HEK293 (cell line): ENCODE measurements at regions not wholly inside any gene's neighbourhood (a gene's known extent, or its start where the extent isn't known, plus 50 kb on each side); places are given as distances from the start of the nearest gene placed in this dataset.

ENCODE experiments used
- CTCF ChIA-PET: fragments of 350-600 bp; formaldehyde crosslinking; extraction: SDS; loops from one replicate; lab custom pipeline; 2021; ENCODE audit warnings: antibody characterized with exemption; lab: Yijun Ruan, JAX
- POLR2A ChIA-PET: fragments of 300-600 bp; formaldehyde crosslinking; extraction: SDS; loops from one replicate; lab custom pipeline; 2020; ENCODE audit warnings: antibody characterized with exemption, inconsistent platforms; lab: Yijun Ruan, JAX
- H3K27ac ChIP-seq: fragments of 200-500 bp; sonication (Bioruptor generic); 2 replicates; pipeline ENCODE4 v1.5.1; 2014; ENCODE audit warnings: low read depth, low read length, control low read depth, inconsistent platforms; ENCODE audit errors: extremely low read depth
- H3K36me3 ChIP-seq, 2 experiments: fragments of 200-500 bp in 1 of 2; sonication (Bioruptor generic) in 1 of 2; 1 replicate in 1 of 2; 2 replicates in 1 of 2; pipeline ENCODE4 v1.5.1; 2014 to 2017; ENCODE audit warnings: inconsistent platforms in 2 of 2, low read length in 2 of 2; ENCODE audit not compliant: control insufficient read depth in 2 of 2, insufficient read depth in 1 of 2
- H3K4me1 ChIP-seq: fragments of 200-500 bp; sonication (Bioruptor generic); 2 replicates; pipeline ENCODE4 v1.5.1; 2014; ENCODE audit warnings: mild to moderate bottlenecking, low read length, inconsistent platforms; ENCODE audit not compliant: control insufficient read depth, insufficient read depth
- H3K4me3 ChIP-seq: 2 replicates; pipeline ENCODE4 v1.5.1; 2011; ENCODE audit warnings: low read depth, mild to moderate bottlenecking, control low read depth, low read length, moderate library complexity
- H3K9me3 ChIP-seq: fragments of 200-500 bp; sonication (Bioruptor generic); 2 replicates; pipeline ENCODE4 v1.5.1; 2014; ENCODE audit warnings: low read depth, low read length, inconsistent platforms; ENCODE audit not compliant: control insufficient read depth, insufficient read depth
- GLI2 ChIP-seq: fragments of 450-650 bp; formaldehyde crosslinking; IDR thresholded peaks from 2 replicates; pipeline ENCODE4; 2017; ENCODE audit warnings: missing biosample characterization, missing genetic modification characterization, low read depth, borderline replicate concordance
- KLF10 ChIP-seq: fragments of 450-650 bp; IDR thresholded peaks from 2 replicates; pipeline ENCODE4 v1.5.1; 2018; ENCODE audit warnings: missing biosample characterization, mild to moderate bottlenecking, missing genetic modification characterization
- KLF9 ChIP-seq: fragments of 450-650 bp; formaldehyde crosslinking; IDR thresholded peaks from 2 replicates; pipeline ENCODE4 v1.5.1; 2016; ENCODE audit warnings: missing biosample characterization, missing genetic modification characterization, low read depth
- SCRT2 ChIP-seq: fragments of 450-650 bp; formaldehyde crosslinking; IDR thresholded peaks from 2 replicates; pipeline ENCODE4 v1.5.1; 2016; ENCODE audit warnings: missing biosample characterization, missing genetic modification characterization
- ZBTB48 ChIP-seq: fragments of 450-650 bp; formaldehyde crosslinking; IDR thresholded peaks from 2 replicates; pipeline ENCODE4 v1.5.1; 2016; ENCODE audit warnings: missing biosample characterization, missing genetic modification characterization
- ZEB2 ChIP-seq: fragments of 450-650 bp; formaldehyde crosslinking; IDR thresholded peaks from 2 replicates; pipeline ENCODE4 v1.5.1; 2016; ENCODE audit warnings: missing biosample characterization, missing genetic modification characterization
- ZNF10 ChIP-seq: fragments of 450-650 bp; formaldehyde crosslinking; IDR thresholded peaks from 2 replicates; pipeline ENCODE4 v1.5.1; 2017; ENCODE audit warnings: missing biosample characterization, missing genetic modification characterization
- ZNF112 ChIP-seq: fragments of 450-650 bp; formaldehyde crosslinking; IDR thresholded peaks from 2 replicates; pipeline ENCODE4 v1.5.0; 2017; ENCODE audit warnings: missing biosample characterization, missing genetic modification characterization
- ZNF157 ChIP-seq: fragments of 450-650 bp; formaldehyde crosslinking; IDR thresholded peaks from 2 replicates; pipeline ENCODE4 v1.5.1; 2016; ENCODE audit warnings: missing biosample characterization, missing genetic modification characterization
- ZNF175 ChIP-seq: fragments of 450-650 bp; formaldehyde crosslinking; IDR thresholded peaks from 2 replicates; pipeline ENCODE4 v1.5.1; 2016; ENCODE audit warnings: missing biosample characterization, missing genetic modification characterization
- ZNF18 ChIP-seq: fragments of 450-650 bp; formaldehyde crosslinking; IDR thresholded peaks from 2 replicates; pipeline ENCODE4 v1.5.1; 2016; ENCODE audit warnings: missing biosample characterization, missing genetic modification characterization
- ZNF2 ChIP-seq: fragments of 450-650 bp; formaldehyde crosslinking; IDR thresholded peaks from 2 replicates; pipeline ENCODE4 v1.5.1; 2016; ENCODE audit warnings: missing biosample characterization, missing genetic modification characterization
- ZNF23 ChIP-seq: fragments of 450-650 bp; formaldehyde crosslinking; IDR thresholded peaks from 2 replicates; pipeline ENCODE4 v1.5.1; 2016; ENCODE audit warnings: missing biosample characterization, missing genetic modification characterization, borderline replicate concordance
- ZNF302 ChIP-seq: fragments of 450-650 bp; formaldehyde crosslinking; IDR thresholded peaks from 2 replicates; pipeline ENCODE4 v1.5.1; 2016; ENCODE audit warnings: missing biosample characterization, missing genetic modification characterization, low read depth
- ZNF311 ChIP-seq: fragments of 450-650 bp; formaldehyde crosslinking; IDR thresholded peaks from 2 replicates; pipeline ENCODE4 v1.5.1; 2017; ENCODE audit warnings: missing biosample characterization, missing genetic modification characterization, borderline replicate concordance
- ZNF354C ChIP-seq: fragments of 450-650 bp; formaldehyde crosslinking; IDR thresholded peaks from 2 replicates; pipeline ENCODE4 v1.5.1; 2016; ENCODE audit warnings: missing biosample characterization, missing genetic modification characterization, low read depth, borderline replicate concordance
- ZNF391 ChIP-seq: fragments of 450-650 bp; formaldehyde crosslinking; IDR thresholded peaks from 2 replicates; pipeline ENCODE4 v1.5.1; 2016; ENCODE audit warnings: low read depth, missing biosample characterization, missing genetic modification characterization, borderline replicate concordance
- ZNF449 ChIP-seq: fragments of 450-650 bp; formaldehyde crosslinking; IDR thresholded peaks from 2 replicates; pipeline ENCODE4 v1.5.1; 2017; ENCODE audit warnings: missing biosample characterization, mild to moderate bottlenecking, missing genetic modification characterization, moderate library complexity
- ZNF501 ChIP-seq: fragments of 450-650 bp; formaldehyde crosslinking; IDR thresholded peaks from 2 replicates; pipeline ENCODE4 v1.5.1; 2016; ENCODE audit warnings: missing biosample characterization, missing genetic modification characterization
- ZNF596 ChIP-seq: fragments of 450-650 bp; IDR thresholded peaks from 2 replicates; pipeline ENCODE4 v1.5.0; 2018; ENCODE audit warnings: missing biosample characterization, mild to moderate bottlenecking, missing genetic modification characterization, moderate library complexity
- ZNF623 ChIP-seq: fragments of 450-650 bp; formaldehyde crosslinking; IDR thresholded peaks from 2 replicates; pipeline ENCODE4 v1.5.1; 2016; ENCODE audit warnings: missing biosample characterization, missing genetic modification characterization
- ZNF660 ChIP-seq: fragments of 450-650 bp; IDR thresholded peaks from 2 replicates; pipeline ENCODE4 v1.5.1; 2018; ENCODE audit warnings: missing biosample characterization, mild to moderate bottlenecking, missing genetic modification characterization
- ZNF677 ChIP-seq: fragments of 450-650 bp; IDR thresholded peaks from 2 replicates; pipeline ENCODE4 v1.5.0; 2018; ENCODE audit warnings: missing biosample characterization, mild to moderate bottlenecking, missing genetic modification characterization, moderate library complexity
- ZNF791 ChIP-seq: fragments of 450-650 bp; formaldehyde crosslinking; IDR thresholded peaks from 2 replicates; pipeline ENCODE4 v1.5.1; 2016; ENCODE audit warnings: missing biosample characterization, missing genetic modification characterization
- ZSCAN23 ChIP-seq: fragments of 450-650 bp; formaldehyde crosslinking; IDR thresholded peaks from 2 replicates; pipeline ENCODE4 v1.5.1; 2016; ENCODE audit warnings: missing biosample characterization, missing genetic modification characterization
- TF ChIP-seq, protein P1 (sequence below): fragments of 450-650 bp; formaldehyde crosslinking; IDR thresholded peaks from 2 replicates; pipeline ENCODE4 v1.5.1; 2017; ENCODE audit warnings: missing biosample characterization, missing genetic modification characterization
- TF ChIP-seq, protein P2 (sequence below): fragments of 450-650 bp; formaldehyde crosslinking; IDR thresholded peaks from 2 replicates; pipeline ENCODE4 v1.5.1; 2016; ENCODE audit warnings: missing biosample characterization, missing genetic modification characterization
- TF ChIP-seq, protein P3 (sequence below): fragments of 450-650 bp; formaldehyde crosslinking; IDR thresholded peaks from 2 replicates; pipeline ENCODE4 v1.5.1; 2016; ENCODE audit warnings: missing biosample characterization, missing genetic modification characterization
- TF ChIP-seq, protein P4 (sequence below): fragments of 450-650 bp; formaldehyde crosslinking; IDR thresholded peaks from 2 replicates; pipeline ENCODE4 v1.5.1; 2017; ENCODE audit warnings: missing biosample characterization, missing genetic modification characterization

DNA sequence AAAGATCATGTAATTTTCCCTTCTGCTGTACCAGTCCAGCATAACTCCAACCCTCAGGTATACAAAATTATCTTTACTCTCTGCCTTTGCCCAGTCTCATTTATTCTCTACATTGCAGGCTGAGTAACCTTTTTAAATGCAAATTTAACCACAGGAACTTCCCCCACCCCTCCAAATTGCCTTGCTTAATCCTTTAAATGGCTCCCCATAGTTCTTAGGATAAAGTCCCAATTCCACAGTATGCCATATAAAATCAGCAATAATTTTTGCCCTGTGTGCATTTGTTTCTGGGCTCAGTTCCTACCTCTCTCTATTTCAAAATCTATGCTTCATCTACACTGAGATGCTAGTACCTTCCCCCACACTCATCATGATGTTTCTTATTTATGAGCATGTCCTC lies 879.7 kb downstream of the RPA4 start:
- Histone ChIP-seq H3K4me1 (no peaks in the 10 kb centered on the region), H3K27ac (no peak overlapping the region), H3K36me3 (no peaks in the 10 kb centered on the region)
- no peak for TF ChIP-seq ZSCAN23
- TF ChIP-seq ZNF18 (tag by site-specific recombination): no peak
- TF ChIP-seq ZNF157 (tag by site-specific recombination): no peak
- TF ChIP-seq, protein P1, sequence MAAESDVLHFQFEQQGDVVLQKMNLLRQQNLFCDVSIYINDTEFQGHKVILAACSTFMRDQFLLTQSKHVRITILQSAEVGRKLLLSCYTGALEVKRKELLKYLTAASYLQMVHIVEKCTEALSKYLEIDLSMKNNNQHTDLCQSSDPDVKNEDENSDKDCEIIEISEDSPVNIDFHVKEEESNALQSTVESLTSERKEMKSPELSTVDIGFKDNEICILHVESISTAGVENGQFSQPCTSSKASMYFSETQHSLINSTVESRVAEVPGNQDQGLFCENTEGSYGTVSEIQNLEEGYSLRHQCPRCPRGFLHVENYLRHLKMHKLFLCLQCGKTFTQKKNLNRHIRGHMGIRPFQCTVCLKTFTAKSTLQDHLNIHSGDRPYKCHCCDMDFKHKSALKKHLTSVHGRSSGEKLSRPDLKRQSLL (tag by site-specific recombination): no peak
- TF ChIP-seq, protein P2, sequence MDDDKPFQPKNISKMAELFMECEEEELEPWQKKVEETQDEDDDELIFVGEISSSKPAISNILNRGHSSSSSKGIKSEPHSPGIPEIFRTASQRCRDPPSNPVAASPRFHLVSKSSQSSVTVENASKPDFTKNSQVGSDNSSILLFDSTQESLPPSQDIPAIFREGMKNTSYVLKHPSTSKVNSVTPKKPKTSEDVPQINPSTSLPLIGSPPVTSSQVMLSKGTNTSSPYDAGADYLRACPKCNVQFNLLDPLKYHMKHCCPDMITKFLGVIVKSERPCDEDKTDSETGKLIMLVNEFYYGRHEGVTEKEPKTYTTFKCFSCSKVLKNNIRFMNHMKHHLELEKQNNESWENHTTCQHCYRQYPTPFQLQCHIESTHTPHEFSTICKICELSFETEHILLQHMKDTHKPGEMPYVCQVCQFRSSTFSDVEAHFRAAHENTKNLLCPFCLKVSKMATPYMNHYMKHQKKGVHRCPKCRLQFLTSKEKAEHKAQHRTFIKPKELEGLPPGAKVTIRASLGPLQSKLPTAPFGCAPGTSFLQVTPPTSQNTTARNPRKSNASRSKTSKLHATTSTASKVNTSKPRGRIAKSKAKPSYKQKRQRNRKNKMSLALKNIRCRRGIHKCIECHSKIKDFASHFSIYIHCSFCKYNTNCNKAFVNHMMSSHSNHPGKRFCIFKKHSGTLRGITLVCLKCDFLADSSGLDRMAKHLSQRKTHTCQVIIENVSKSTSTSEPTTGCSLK (tag by site-specific recombination): no peak
- TF ChIP-seq ZEB2 (tag by site-specific recombination): no peak
- TF ChIP-seq KLF10 (tag by site-specific recombination): no peak
- TF ChIP-seq ZNF596: no peak
- TF ChIP-seq ZNF311 (tag by site-specific recombination): no peak
- TF ChIP-seq, protein P3, sequence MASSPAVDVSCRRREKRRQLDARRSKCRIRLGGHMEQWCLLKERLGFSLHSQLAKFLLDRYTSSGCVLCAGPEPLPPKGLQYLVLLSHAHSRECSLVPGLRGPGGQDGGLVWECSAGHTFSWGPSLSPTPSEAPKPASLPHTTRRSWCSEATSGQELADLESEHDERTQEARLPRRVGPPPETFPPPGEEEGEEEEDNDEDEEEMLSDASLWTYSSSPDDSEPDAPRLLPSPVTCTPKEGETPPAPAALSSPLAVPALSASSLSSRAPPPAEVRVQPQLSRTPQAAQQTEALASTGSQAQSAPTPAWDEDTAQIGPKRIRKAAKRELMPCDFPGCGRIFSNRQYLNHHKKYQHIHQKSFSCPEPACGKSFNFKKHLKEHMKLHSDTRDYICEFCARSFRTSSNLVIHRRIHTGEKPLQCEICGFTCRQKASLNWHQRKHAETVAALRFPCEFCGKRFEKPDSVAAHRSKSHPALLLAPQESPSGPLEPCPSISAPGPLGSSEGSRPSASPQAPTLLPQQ (tag by site-specific recombination): no peak
- no peak for TF ChIP-seq ZNF660 (tag by site-specific recombination)
- no peak for TF ChIP-seq ZNF302 (tag by site-specific recombination)
- no peak for TF ChIP-seq ZNF501
- no peak for TF ChIP-seq ZNF2 (tag by site-specific recombination)
- TF ChIP-seq ZNF10 (tag by site-specific recombination): no peak
- TF ChIP-seq, all 188 proteins: peak for 0
- CTCF ChIA-PET: no interaction called here
- Histone ChIP-seq H3K4me3 (no peak overlapping the region), H3K9me3 (no peaks in the 10 kb centered on the region)
- POLR2A ChIA-PET: no interaction called here

DNA sequence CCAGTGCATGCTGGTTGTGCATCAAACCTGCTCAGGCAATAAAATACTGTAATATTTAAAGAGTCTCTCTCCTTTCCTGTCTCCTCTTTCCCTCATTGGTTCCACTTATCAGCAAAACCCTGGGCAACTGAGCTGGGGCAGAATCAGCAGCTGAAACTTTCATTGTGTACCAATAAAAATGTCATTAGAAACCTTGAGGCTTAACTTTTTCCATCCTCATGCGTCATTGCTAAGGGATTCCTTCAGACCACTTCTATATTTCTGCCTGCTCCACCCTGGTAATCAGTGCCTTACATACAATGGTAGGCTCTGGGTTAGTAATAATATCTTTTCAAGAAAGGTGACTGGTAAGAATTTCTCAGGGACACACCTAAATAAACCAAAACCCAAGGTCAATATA lies 880.3 kb downstream of the RPA4 start:
- H3K27ac ChIP-seq: no peak overlapping the region
- no peaks in the 10 kb centered on the region for H3K36me3 ChIP-seq
- no peaks in the 10 kb centered on the region for H3K4me1 ChIP-seq
- POLR2A ChIA-PET: no interaction called here
- no peaks in the 10 kb centered on the region for H3K9me3 ChIP-seq
- CTCF ChIA-PET: no interaction called here
- H3K4me3 ChIP-seq: no peak overlapping the region
- TF ChIP-seq GLI2 (tag by site-specific recombination): no peak
- no peak for TF ChIP-seq ZNF623 (tag by site-specific recombination)
- no peak for TF ChIP-seq SCRT2 (tag by site-specific recombination)
- no peak for TF ChIP-seq ZNF354C (tag by site-specific recombination)
- TF ChIP-seq ZNF791: no peak
- no peak for TF ChIP-seq ZNF677
- no peak for TF ChIP-seq ZNF175 (tag by site-specific recombination)
- TF ChIP-seq ZBTB48 (tag by site-specific recombination): no peak
- no peak for TF ChIP-seq ZNF23 (tag by site-specific recombination)
- TF ChIP-seq KLF9 (tag by site-specific recombination): no peak
- TF ChIP-seq, protein P4, sequence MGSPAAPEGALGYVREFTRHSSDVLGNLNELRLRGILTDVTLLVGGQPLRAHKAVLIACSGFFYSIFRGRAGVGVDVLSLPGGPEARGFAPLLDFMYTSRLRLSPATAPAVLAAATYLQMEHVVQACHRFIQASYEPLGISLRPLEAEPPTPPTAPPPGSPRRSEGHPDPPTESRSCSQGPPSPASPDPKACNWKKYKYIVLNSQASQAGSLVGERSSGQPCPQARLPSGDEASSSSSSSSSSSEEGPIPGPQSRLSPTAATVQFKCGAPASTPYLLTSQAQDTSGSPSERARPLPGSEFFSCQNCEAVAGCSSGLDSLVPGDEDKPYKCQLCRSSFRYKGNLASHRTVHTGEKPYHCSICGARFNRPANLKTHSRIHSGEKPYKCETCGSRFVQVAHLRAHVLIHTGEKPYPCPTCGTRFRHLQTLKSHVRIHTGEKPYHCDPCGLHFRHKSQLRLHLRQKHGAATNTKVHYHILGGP: no peak
- no peak for TF ChIP-seq ZNF112 (tag by site-specific recombination)
- no peak for TF ChIP-seq ZNF391 (tag by site-specific recombination)
- TF ChIP-seq ZNF449: no peak
